ENCODE measurements at regions not wholly inside any gene's neighbourhood (a gene's known extent, or its start where the extent isn't known, plus 50 kb on each side); places are given as distances from the start of the nearest gene placed in this dataset.

DNA sequence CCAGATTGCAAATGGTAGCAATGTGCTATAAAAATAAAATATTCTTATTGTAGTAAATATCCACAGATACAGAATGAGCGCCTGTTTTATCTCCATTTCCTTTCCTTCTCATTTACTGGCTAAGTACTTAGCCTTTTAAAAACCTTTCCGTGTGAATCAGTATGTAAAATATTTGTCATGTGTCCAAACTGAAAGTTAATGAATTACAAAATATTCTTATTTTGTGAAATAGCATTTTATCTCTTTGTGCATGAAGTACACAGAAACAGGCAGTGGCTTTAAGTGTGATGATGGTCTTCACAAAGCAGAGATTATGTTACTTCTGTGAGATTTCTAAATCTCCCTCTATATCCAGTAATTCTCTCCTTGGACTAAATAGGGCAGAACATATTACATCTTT, 56.7 kb upstream of the KIAA1217 start:
- no peak for DNase-seq

- no peak for DNase-seq
Observed at GRCh38 chr10:24153031-24153430, 55.9 kb upstream of the KIAA1217 start.

- no peak for DNase-seq
Observed at GRCh38 chr10:24153537-24153936, 55.4 kb upstream of the KIAA1217 start.

GRCh38 chr10:24156686-24157085, 52.3 kb upstream of the KIAA1217 start:
- no peak for DNase-seq

GRCh38 chr10:24157567-24157966, 51.4 kb upstream of the KIAA1217 start:
- DNase-seq = no peak
